ENCODE measurements at regions not wholly inside any gene's neighbourhood (a gene's known extent, or its start where the extent isn't known, plus 50 kb on each side); places are given as distances from the start of the nearest gene placed in this dataset.

- WGBS (ENCODE audit: extremely low coverage, insufficient read length, low lambda C conversion rate): no CpG with 5 or more reads among the region's 3 CpGs
- Histone ChIP-seq H3K23me2 (ENCODE audit: insufficient read length, low read depth, low read length, poor library complexity, severe bottlenecking) (no peaks in the 10 kb centered on the region), H3K56ac (ENCODE audit: insufficient read length, low read depth, low read length) (no peak overlapping the region), H3K27ac (ENCODE audit: insufficient read length, low read depth, low read length) (no peak overlapping the region), H3K23ac (ENCODE audit: insufficient read length, low read depth, low read length) (no peak overlapping the region), H2AK5ac (ENCODE audit: insufficient read length, low read length) (no peak overlapping the region), H3K79me2 (ENCODE audit: insufficient read depth, low read length) (no peaks in the 10 kb centered on the region), H4K20me1 (ENCODE audit: control insufficient read depth, insufficient read depth, insufficient read length) (no peaks in the 10 kb centered on the region), H3K9me3 (ENCODE audit: control insufficient read depth, low read depth, low read length) (no peaks in the 10 kb centered on the region), H3K27me3 (ENCODE audit: insufficient read depth, low read length) (no peaks in the 10 kb centered on the region), H3T11ph (ENCODE audit: low read length) (no peak overlapping the region), H2BK15ac (ENCODE audit: low read depth, low read length) (no peak overlapping the region), H2AFZ (ENCODE audit: low read length) (no peak overlapping the region), H3K4me1 (ENCODE audit: insufficient read depth, low read length) (no peaks in the 10 kb centered on the region), H2BK12ac (ENCODE audit: insufficient read length, low read depth, low read length) (no peak overlapping the region), H3K4ac (ENCODE audit: low read depth, low read length) (no peak overlapping the region), H3K9ac (ENCODE audit: extremely low read depth, insufficient read length, low read length) (no peak overlapping the region), H4K91ac (ENCODE audit: insufficient read length, low read depth, low read length) (no peak overlapping the region), H3K14ac (ENCODE audit: insufficient read depth, low read length) (no peak overlapping the region), H3K4me2 (ENCODE audit: insufficient read depth, insufficient read length, low read length) (no peak overlapping the region), H2BK20ac (ENCODE audit: low read depth, low read length, poor library complexity, severe bottlenecking) (no peak overlapping the region), H4K5ac (ENCODE audit: insufficient read length, low read depth, low read length) (no peak overlapping the region), H3K18ac (ENCODE audit: insufficient read length, low read depth, low read length) (no peak overlapping the region), H3K79me1 (ENCODE audit: insufficient read depth, low read depth, low read length, poor library complexity, severe bottlenecking) (no peaks in the 10 kb centered on the region), H2BK120ac (ENCODE audit: low read depth, low read length, poor library complexity, severe bottlenecking) (no peak overlapping the region), H2BK5ac (ENCODE audit: insufficient read length, low read length) (no peak overlapping the region), H4K8ac (replicated peaks; ENCODE audit: insufficient read length, low read depth, low read length) (no peak overlapping the region)
- TF ChIP-seq CTCF (conservative IDR thresholded peaks at IDR 0.05): no peak
- peaks cover 0 to 2% of the 10 kb centered on the region in 2 experiments; a peak in 1 of 4 replicates for H3K4me1 Mint-ChIP-seq
- DNase-seq: no peak
- H3K9me3 Mint-ChIP-seq: no peaks in the 10 kb centered on the region
- H3K27me3 Mint-ChIP-seq (ENCODE audit: low read depth): no peaks in the 10 kb centered on the region
- H3K27ac Mint-ChIP-seq: no peak overlapping the region
- no peak overlapping the region for H3K4me3 Mint-ChIP-seq
- H3K36me3 Mint-ChIP-seq (ENCODE audit: insufficient read depth in 1 of 3, low read depth in 3 of 3): no peaks in the 10 kb centered on the region
Measured at GRCh38 chr2:138441916-138442315, 59.7 kb upstream of the SPOPL start.

All from H9 (cell line).